WTC11 (cell line): ENCODE measurements at regions not wholly inside any gene's neighbourhood (a gene's known extent, or its start where the extent isn't known, plus 50 kb on each side); places are given as distances from the start of the nearest gene placed in this dataset.

Source experiments
- ATAC-seq: fragments of 200-7000 bp; cut with Tn5 transposase; 2 replicates; pipeline ENCODE4 v1.10.0; 2021; ENCODE audit warnings: mild to moderate bottlenecking, moderate library complexity
- CTCF ChIA-PET: fragments of 300-600 bp; sonication (Branson Sonifier 250); formaldehyde crosslinking; loops from one replicate; lab custom pipeline; 2021; ENCODE audit warnings: antibody characterized with exemption; lab: Charles Lee
- POLR2A ChIA-PET: fragments of 350-600 bp; sonication (Branson Sonifier 250); formaldehyde crosslinking; loops from one replicate; lab custom pipeline; 2021; ENCODE audit warnings: antibody characterized with exemption; lab: Charles Lee
- DNase-seq: peaks from one replicate; pipeline ENCODE4 v3.0.0; 2021; ENCODE audit warnings: low spot score
- H3K27ac Mint-ChIP-seq: 2 replicates; pipeline ENCODE4 v1.8.0; 2021; ENCODE audit warnings: mixed read lengths
- H3K27me3 Mint-ChIP-seq: 2 replicates; pipeline ENCODE4 v1.8.0; 2021; ENCODE audit warnings: low read depth, mild to moderate bottlenecking, moderate library complexity, mixed read lengths
- H3K36me3 Mint-ChIP-seq: 2 replicates; pipeline ENCODE4 v1.8.0; 2021; ENCODE audit warnings: mixed read lengths
- H3K4me1 Mint-ChIP-seq: 2 replicates; pipeline ENCODE4 v1.8.0; 2022; ENCODE audit warnings: mixed read lengths
- H3K4me3 Mint-ChIP-seq: 2 replicates; pipeline ENCODE4 v1.8.0; 2021; ENCODE audit warnings: mild to moderate bottlenecking, moderate library complexity, mixed read lengths
- H3K9me3 Mint-ChIP-seq: 2 replicates; pipeline ENCODE4 v1.8.0; 2021; ENCODE audit warnings: mixed read lengths
- EMX1 ChIP-seq: fragments of 250-450 bp; sonication (Bioruptor Pico); IDR thresholded peaks from 2 replicates; pipeline ENCODE4 v1.8.0; 2021; ENCODE audit warnings: mild to moderate bottlenecking
- HMGA2 ChIP-seq: fragments of 250-450 bp; sonication (Bioruptor Pico); IDR thresholded peaks from 2 replicates; pipeline ENCODE4 v1.4.0; 2021; ENCODE audit warnings: mild to moderate bottlenecking, moderate library complexity
- JAZF1 ChIP-seq: fragments of 250-450 bp; sonication (Bioruptor Pico); IDR thresholded peaks from 2 replicates; pipeline ENCODE4 v1.9.0; 2021; ENCODE audit warnings: moderate library complexity, mild to moderate bottlenecking, inconsistent platforms
- MYBL2 ChIP-seq: sonication (generic); formaldehyde crosslinking; IDR thresholded peaks from 2 replicates; pipeline ENCODE4 v1.8.1; 2023; ENCODE audit warnings: mild to moderate bottlenecking, moderate library complexity, missing genetic modification reagents
- NR1H2 ChIP-seq: sonication (generic); formaldehyde crosslinking; IDR thresholded peaks from 2 replicates; pipeline ENCODE4 v1.9.0; 2021; ENCODE audit warnings: mild to moderate bottlenecking, moderate library complexity, missing genetic modification reagents
- PRRX2 ChIP-seq: fragments of 250-450 bp; sonication (Bioruptor Pico); IDR thresholded peaks from 2 replicates; pipeline ENCODE4 v1.8.0; 2021; ENCODE audit warnings: mild to moderate bottlenecking
- SMAD3 ChIP-seq: sonication (generic); formaldehyde crosslinking; IDR thresholded peaks from 2 replicates; pipeline ENCODE4 v1.8.0; 2022; ENCODE audit warnings: missing genetic modification reagents, mild to moderate bottlenecking, borderline replicate concordance
- TCF7 ChIP-seq: sonication (generic); formaldehyde crosslinking; IDR thresholded peaks from 2 replicates; pipeline ENCODE4 v1.8.0; 2022; ENCODE audit warnings: mild to moderate bottlenecking, low read depth, missing genetic modification reagents, moderate library complexity
- TEAD4 ChIP-seq: sonication (generic); formaldehyde crosslinking; IDR thresholded peaks from 2 replicates; pipeline ENCODE4 v1.8.0; 2022; ENCODE audit warnings: mild to moderate bottlenecking, missing genetic modification reagents
- ZNF263 ChIP-seq: sonication (generic); formaldehyde crosslinking; IDR thresholded peaks from 2 replicates; pipeline ENCODE4 v1.8.1; 2022; ENCODE audit warnings: low read depth, mild to moderate bottlenecking, moderate library complexity, missing genetic modification reagents
- ZNF423 ChIP-seq: fragments of 250-450 bp; sonication (Bioruptor Pico); IDR thresholded peaks from 2 replicates; pipeline ENCODE4 v2.1.2; 2022; ENCODE audit warnings: mild to moderate bottlenecking, moderate library complexity
- TF ChIP-seq, protein P1 (sequence below): sonication (generic); formaldehyde crosslinking; IDR thresholded peaks from 2 replicates; pipeline ENCODE4 v1.8.1; 2022; ENCODE audit warnings: mild to moderate bottlenecking, moderate library complexity, missing genetic modification reagents
- TF ChIP-seq, protein P2 (sequence below): sonication (generic); formaldehyde crosslinking; IDR thresholded peaks from 2 replicates; pipeline ENCODE4 v1.8.0; 2023; ENCODE audit warnings: missing genetic modification reagents, mild to moderate bottlenecking, borderline replicate concordance
- TF ChIP-seq, protein P3 (sequence below): sonication (generic); formaldehyde crosslinking; IDR thresholded peaks from 2 replicates; pipeline ENCODE4 v1.8.1; 2022; ENCODE audit warnings: low read depth, mild to moderate bottlenecking, moderate library complexity, missing genetic modification reagents, borderline replicate concordance
- TF ChIP-seq, protein P4 (sequence below): sonication (generic); formaldehyde crosslinking; IDR thresholded peaks from 2 replicates; pipeline ENCODE4 v1.8.0; 2022; ENCODE audit warnings: mild to moderate bottlenecking, missing genetic modification reagents
- TF ChIP-seq, protein P5 (sequence below): sonication (generic); formaldehyde crosslinking; IDR thresholded peaks from 2 replicates; pipeline ENCODE4 v1.8.1; 2023; ENCODE audit warnings: mild to moderate bottlenecking, moderate library complexity, missing genetic modification reagents
- TF ChIP-seq, protein P6 (sequence below): sonication (generic); formaldehyde crosslinking; IDR thresholded peaks from 2 replicates; pipeline ENCODE4 v1.8.0; 2022; ENCODE audit warnings: missing genetic modification reagents
- TF ChIP-seq, protein P7 (sequence below): fragments of 250-450 bp; sonication (Bioruptor Pico); IDR thresholded peaks from 2 replicates; pipeline ENCODE4 v1.9.0; 2021; ENCODE audit warnings: mild to moderate bottlenecking

DNA sequence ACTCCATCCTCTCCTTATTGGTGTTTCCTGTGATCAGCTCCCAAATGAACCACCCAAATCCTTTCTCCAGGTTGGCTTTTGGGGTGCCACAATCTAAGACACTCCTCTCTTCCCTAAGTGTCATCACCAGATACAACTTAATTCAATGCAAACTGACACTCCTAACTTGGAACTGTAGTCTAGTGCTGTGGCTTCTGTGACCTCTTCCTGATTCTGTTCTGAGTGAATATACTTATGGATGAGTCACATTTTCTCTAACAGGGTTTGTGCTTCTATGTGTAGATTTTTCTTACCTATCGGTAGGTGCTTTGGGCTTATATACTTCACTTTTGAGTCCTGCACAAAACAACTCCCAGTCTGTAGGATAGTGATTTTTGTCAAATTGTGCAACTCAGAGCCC is 141.3 kb upstream of the MAOA start (continued):
- TF ChIP-seq, protein P1, sequence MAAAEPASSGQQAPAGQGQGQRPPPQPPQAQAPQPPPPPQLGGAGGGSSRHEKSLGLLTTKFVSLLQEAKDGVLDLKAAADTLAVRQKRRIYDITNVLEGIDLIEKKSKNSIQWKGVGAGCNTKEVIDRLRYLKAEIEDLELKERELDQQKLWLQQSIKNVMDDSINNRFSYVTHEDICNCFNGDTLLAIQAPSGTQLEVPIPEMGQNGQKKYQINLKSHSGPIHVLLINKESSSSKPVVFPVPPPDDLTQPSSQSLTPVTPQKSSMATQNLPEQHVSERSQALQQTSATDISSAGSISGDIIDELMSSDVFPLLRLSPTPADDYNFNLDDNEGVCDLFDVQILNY (CRISPR knock-in tag): no peak
- TF ChIP-seq EMX1 (no peak), HMGA2 (CRISPR knock-in tag) (no peak)

DNA sequence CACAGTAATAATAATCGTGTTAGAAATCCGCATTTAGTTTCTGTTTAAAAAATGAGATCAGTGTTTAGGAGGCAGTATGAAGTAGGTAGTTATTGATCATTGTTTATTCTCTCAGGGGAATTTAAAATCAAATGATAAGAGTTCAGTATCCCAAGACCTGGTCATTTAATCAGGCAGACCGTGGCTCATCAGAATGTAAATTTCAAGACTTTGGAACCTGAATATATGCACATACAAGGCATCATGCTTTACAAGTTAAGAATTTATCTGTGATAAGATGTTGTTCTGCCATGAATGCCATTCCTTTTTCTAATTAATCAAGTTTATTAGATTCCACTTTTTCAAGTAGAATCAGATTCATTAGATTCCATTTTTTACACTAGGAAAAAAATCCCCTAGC is 133.5 kb upstream of the MAOA start:
- H3K27me3 Mint-ChIP-seq: no peaks in the 10 kb centered on the region

DNA sequence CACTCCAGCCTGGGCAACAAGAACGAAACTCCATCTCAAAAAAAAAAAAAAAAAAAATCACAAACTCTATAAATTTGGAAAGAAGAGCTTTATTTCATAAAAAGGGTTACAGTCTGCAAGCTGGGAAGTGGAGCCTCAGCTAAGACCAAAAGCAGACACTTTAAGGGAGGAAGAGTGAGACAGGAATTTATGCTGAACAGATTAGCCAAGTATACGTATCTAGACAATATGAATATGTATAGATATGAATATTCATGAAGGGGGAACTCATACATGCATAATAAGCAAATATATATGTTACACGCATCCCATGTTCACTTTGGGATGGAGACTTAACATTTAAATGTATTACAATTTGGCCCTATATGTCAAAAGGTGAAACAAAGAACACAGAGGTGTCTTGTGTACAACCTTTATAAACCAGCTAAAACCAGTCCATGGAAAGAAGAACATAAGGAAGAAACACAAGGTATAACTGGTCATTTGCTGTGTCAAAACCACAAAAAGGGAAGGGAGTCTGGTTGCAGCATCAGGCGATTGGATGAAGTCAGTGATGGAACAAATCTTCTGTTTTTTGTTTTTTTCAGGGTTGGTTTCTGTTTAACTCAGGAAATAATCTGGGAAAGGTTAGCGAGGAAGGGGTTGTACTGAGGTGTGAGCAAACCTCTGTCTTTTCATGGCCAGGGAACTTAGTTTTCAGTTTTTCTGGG is 130.0 kb upstream of the MAOA start:
- no peak overlapping the region for H3K27ac Mint-ChIP-seq
- CTCF ChIA-PET: no interaction called here
- peaks cover 15% of the 10 kb centered on the region for H3K9me3 Mint-ChIP-seq
- peaks cover 24% of the 10 kb centered on the region for H3K4me1 Mint-ChIP-seq
- ATAC-seq (no peak), DNase-seq (no peak)
- no peaks in the 10 kb centered on the region for H3K27me3 Mint-ChIP-seq
- H3K36me3 Mint-ChIP-seq: peaks cover 7% of the 10 kb centered on the region
- POLR2A ChIA-PET: no interaction called here
- no peak overlapping the region for H3K4me3 Mint-ChIP-seq
- TF ChIP-seq, protein P2, sequence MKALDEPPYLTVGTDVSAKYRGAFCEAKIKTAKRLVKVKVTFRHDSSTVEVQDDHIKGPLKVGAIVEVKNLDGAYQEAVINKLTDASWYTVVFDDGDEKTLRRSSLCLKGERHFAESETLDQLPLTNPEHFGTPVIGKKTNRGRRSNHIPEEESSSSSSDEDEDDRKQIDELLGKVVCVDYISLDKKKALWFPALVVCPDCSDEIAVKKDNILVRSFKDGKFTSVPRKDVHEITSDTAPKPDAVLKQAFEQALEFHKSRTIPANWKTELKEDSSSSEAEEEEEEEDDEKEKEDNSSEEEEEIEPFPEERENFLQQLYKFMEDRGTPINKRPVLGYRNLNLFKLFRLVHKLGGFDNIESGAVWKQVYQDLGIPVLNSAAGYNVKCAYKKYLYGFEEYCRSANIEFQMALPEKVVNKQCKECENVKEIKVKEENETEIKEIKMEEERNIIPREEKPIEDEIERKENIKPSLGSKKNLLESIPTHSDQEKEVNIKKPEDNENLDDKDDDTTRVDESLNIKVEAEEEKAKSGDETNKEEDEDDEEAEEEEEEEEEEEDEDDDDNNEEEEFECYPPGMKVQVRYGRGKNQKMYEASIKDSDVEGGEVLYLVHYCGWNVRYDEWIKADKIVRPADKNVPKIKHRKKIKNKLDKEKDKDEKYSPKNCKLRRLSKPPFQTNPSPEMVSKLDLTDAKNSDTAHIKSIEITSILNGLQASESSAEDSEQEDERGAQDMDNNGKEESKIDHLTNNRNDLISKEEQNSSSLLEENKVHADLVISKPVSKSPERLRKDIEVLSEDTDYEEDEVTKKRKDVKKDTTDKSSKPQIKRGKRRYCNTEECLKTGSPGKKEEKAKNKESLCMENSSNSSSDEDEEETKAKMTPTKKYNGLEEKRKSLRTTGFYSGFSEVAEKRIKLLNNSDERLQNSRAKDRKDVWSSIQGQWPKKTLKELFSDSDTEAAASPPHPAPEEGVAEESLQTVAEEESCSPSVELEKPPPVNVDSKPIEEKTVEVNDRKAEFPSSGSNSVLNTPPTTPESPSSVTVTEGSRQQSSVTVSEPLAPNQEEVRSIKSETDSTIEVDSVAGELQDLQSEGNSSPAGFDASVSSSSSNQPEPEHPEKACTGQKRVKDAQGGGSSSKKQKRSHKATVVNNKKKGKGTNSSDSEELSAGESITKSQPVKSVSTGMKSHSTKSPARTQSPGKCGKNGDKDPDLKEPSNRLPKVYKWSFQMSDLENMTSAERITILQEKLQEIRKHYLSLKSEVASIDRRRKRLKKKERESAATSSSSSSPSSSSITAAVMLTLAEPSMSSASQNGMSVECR (CRISPR knock-in tag): no peak
- TF ChIP-seq, protein P3, sequence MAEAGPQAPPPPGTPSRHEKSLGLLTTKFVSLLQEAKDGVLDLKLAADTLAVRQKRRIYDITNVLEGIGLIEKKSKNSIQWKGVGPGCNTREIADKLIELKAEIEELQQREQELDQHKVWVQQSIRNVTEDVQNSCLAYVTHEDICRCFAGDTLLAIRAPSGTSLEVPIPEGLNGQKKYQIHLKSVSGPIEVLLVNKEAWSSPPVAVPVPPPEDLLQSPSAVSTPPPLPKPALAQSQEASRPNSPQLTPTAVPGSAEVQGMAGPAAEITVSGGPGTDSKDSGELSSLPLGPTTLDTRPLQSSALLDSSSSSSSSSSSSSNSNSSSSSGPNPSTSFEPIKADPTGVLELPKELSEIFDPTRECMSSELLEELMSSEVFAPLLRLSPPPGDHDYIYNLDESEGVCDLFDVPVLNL (CRISPR knock-in tag): no peak
- TF ChIP-seq SMAD3 (CRISPR knock-in tag): no peak
- no peak for TF ChIP-seq PRRX2 (CRISPR knock-in tag)
- TF ChIP-seq, protein P4, sequence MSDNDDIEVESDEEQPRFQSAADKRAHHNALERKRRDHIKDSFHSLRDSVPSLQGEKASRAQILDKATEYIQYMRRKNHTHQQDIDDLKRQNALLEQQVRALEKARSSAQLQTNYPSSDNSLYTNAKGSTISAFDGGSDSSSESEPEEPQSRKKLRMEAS (CRISPR knock-in tag): no peak
- TF ChIP-seq TCF7 (CRISPR knock-in tag): no peak
- TF ChIP-seq ZNF263: no peak
- no peak for TF ChIP-seq ZNF423
- TF ChIP-seq MYBL2 (CRISPR knock-in tag): no peak

More for the DNA sequence above, 133.5 kb upstream of the MAOA start:
- ChIA-PET CTCF (no interaction called here), POLR2A (no interaction called here)
- H3K36me3 Mint-ChIP-seq: no peaks in the 10 kb centered on the region
- H3K4me3 Mint-ChIP-seq: no peak overlapping the region
- TF ChIP-seq, protein P5, sequence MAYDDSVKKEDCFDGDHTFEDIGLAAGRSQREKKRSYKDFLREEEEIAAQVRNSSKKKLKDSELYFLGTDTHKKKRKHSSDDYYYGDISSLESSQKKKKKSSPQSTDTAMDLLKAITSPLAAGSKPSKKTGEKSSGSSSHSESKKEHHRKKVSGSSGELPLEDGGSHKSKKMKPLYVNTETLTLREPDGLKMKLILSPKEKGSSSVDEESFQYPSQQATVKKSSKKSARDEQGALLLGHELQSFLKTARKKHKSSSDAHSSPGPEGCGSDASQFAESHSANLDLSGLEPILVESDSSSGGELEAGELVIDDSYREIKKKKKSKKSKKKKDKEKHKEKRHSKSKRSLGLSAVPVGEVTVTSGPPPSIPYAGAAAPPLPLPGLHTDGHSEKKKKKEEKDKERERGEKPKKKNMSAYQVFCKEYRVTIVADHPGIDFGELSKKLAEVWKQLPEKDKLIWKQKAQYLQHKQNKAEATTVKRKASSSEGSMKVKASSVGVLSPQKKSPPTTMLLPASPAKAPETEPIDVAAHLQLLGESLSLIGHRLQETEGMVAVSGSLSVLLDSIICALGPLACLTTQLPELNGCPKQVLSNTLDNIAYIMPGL: no peak
- TF ChIP-seq NR1H2 (CRISPR knock-in tag): no peak
- TF ChIP-seq, protein P6, sequence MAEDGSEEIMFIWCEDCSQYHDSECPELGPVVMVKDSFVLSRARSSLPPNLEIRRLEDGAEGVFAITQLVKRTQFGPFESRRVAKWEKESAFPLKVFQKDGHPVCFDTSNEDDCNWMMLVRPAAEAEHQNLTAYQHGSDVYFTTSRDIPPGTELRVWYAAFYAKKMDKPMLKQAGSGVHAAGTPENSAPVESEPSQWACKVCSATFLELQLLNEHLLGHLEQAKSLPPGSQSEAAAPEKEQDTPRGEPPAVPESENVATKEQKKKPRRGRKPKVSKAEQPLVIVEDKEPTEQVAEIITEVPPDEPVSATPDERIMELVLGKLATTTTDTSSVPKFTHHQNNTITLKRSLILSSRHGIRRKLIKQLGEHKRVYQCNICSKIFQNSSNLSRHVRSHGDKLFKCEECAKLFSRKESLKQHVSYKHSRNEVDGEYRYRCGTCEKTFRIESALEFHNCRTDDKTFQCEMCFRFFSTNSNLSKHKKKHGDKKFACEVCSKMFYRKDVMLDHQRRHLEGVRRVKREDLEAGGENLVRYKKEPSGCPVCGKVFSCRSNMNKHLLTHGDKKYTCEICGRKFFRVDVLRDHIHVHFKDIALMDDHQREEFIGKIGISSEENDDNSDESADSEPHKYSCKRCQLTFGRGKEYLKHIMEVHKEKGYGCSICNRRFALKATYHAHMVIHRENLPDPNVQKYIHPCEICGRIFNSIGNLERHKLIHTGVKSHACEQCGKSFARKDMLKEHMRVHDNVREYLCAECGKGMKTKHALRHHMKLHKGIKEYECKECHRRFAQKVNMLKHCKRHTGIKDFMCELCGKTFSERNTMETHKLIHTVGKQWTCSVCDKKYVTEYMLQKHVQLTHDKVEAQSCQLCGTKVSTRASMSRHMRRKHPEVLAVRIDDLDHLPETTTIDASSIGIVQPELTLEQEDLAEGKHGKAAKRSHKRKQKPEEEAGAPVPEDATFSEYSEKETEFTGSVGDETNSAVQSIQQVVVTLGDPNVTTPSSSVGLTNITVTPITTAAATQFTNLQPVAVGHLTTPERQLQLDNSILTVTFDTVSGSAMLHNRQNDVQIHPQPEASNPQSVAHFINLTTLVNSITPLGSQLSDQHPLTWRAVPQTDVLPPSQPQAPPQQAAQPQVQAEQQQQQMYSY: no peak
- no peak for TF ChIP-seq TEAD4
- TF ChIP-seq, protein P1 (CRISPR knock-in tag): no peak
- TF ChIP-seq JAZF1 (CRISPR knock-in tag): no peak
- TF ChIP-seq, protein P7, sequence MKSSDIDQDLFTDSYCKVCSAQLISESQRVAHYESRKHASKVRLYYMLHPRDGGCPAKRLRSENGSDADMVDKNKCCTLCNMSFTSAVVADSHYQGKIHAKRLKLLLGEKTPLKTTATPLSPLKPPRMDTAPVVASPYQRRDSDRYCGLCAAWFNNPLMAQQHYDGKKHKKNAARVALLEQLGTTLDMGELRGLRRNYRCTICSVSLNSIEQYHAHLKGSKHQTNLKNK (CRISPR knock-in tag): no peak
- H3K4me1 Mint-ChIP-seq: peaks cover 20% of the 10 kb centered on the region
- H3K27ac Mint-ChIP-seq: no peak overlapping the region
- DNase-seq (no peak), ATAC-seq (no peak)
- H3K9me3 Mint-ChIP-seq: no peaks in the 10 kb centered on the region
